ENCODE measurements at regions not wholly inside any gene's neighbourhood (a gene's known extent, or its start where the extent isn't known, plus 50 kb on each side); places are given as distances from the start of the nearest gene placed in this dataset.

DNA sequence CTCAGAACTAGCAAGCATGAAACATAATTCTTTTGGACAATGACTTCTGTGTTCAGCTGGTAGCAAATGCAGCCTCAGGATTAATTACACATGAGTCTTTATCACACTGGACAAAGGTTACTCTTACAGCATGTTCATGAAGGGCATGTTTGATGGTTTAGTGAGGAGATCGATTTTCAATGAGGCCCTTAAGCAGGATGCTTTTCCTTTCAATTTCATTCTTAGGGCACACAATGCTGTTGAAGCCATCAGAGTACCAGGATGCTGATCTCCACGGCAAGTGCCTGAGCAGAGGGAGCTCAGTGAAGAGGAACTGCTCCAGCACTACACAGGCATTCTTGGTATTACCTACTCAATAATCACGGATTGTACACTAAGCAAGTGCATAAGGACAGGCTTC, 542.0 kb downstream of the SNAPC1 start:
- no peak overlapping the region for H3K27ac ChIP-seq
- intact Hi-C loops (cut with DNase I): no loop called here
- H3K9me3 ChIP-seq: no peaks in the 10 kb centered on the region
- H3K4me3 ChIP-seq: no peak overlapping the region
- no peaks in the 10 kb centered on the region for H3K4me1 ChIP-seq
- TF ChIP-seq POLR2A (IDR thresholded peaks at IDR 0.05): no peak
- TF ChIP-seq, protein P1, sequence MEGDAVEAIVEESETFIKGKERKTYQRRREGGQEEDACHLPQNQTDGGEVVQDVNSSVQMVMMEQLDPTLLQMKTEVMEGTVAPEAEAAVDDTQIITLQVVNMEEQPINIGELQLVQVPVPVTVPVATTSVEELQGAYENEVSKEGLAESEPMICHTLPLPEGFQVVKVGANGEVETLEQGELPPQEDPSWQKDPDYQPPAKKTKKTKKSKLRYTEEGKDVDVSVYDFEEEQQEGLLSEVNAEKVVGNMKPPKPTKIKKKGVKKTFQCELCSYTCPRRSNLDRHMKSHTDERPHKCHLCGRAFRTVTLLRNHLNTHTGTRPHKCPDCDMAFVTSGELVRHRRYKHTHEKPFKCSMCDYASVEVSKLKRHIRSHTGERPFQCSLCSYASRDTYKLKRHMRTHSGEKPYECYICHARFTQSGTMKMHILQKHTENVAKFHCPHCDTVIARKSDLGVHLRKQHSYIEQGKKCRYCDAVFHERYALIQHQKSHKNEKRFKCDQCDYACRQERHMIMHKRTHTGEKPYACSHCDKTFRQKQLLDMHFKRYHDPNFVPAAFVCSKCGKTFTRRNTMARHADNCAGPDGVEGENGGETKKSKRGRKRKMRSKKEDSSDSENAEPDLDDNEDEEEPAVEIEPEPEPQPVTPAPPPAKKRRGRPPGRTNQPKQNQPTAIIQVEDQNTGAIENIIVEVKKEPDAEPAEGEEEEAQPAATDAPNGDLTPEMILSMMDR (IDR thresholded peaks at IDR 0.05): no peak
- 9 to 17% methylated on average over 3 of the region's 3 CpGs for WGBS, 2 donors
- no peaks in the 10 kb centered on the region for H3K36me3 ChIP-seq (replicated peaks in 1 of 2; ENCODE audit: insufficient read depth in 1 of 2, low read depth in 2 of 2)
- H3K27me3 ChIP-seq: no peaks in the 10 kb centered on the region
- no peak for DNase-seq
- ATAC-seq: no peak

DNA sequence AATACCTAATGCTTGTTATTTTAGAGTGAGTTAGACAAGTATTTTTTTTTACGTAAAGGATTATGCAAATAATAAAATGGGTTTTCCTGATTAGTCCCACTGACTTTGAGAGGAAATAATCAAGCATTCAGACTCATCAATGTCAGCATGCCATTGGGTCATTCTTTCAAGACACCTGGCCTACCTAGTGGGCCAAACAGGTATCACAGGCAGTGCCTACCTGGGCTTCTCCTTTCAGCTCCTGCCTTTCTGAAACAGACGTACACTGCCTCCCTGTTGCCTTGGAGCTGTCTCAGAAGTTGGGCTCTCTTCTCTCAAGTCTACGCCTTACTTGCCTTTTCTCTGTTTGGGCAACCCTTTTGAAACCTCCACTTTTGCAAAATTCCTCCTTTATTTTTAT, 545.6 kb downstream of the SNAPC1 start:
- H3K27me3 ChIP-seq: no peaks in the 10 kb centered on the region
- H3K27ac ChIP-seq: no peak overlapping the region
- 82 to 83% methylated on average over 3 of the region's 3 CpGs for WGBS, 2 donors
- no peak overlapping the region for H3K4me3 ChIP-seq
- ATAC-seq: no peak
- no peaks in the 10 kb centered on the region for H3K9me3 ChIP-seq
- H3K4me1 ChIP-seq: no peaks in the 10 kb centered on the region
- no peak for DNase-seq
- intact Hi-C loops (cut with DNase I): no loop called here
- no peak for TF ChIP-seq POLR2A (IDR thresholded peaks at IDR 0.05)
- TF ChIP-seq, protein P1 (IDR thresholded peaks at IDR 0.05): no peak
- H3K36me3 ChIP-seq (replicated peaks in 1 of 2; ENCODE audit: insufficient read depth in 1 of 2, low read depth in 2 of 2): no peaks in the 10 kb centered on the region

DNA sequence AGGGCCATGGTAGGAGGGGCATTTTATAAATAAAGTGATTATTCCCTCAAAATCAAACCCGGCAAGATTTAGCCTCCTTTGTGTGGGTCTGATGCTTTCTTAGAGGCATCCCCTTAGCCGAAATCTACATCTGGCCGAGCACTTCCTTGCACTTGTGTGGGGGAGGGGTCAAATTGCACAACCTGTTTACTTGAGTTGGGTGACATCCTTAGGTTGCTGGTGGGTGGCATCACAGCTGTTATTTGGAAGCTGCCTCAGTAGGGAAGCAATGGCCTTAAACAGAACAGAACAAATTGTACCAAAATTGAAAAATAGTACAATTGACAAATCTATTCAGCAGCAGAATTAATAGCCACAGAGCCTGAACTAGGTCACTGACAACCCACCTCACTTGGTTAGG, 546.1 kb downstream of the SNAPC1 start:
- H3K4me1 ChIP-seq: no peaks in the 10 kb centered on the region
- TF ChIP-seq, protein P1 (IDR thresholded peaks at IDR 0.05): no peak
- TF ChIP-seq POLR2A (IDR thresholded peaks at IDR 0.05): no peak

DNA sequence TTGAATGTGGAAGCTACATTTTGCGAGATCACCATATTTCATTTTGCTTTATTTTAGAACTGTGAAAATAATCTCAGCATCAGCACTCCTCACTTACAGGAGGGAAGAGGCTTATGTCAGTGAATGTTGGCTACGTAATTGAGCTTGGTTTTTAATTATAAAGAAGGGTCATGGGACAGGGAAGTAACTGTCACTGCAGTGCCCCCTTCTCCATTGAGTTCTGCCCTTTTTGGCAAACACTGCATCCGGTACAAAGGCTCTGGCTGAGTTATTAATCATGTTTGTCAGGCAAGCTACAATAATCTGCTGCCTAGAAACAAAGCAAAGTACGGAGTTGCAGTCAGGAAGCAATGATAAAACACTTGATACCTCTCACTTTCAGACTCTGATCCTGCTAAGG, 546.7 kb downstream of the SNAPC1 start:
- no peaks in the 10 kb centered on the region for H3K4me1 ChIP-seq
- no peak for TF ChIP-seq POLR2A (IDR thresholded peaks at IDR 0.05)
- TF ChIP-seq, protein P1 (IDR thresholded peaks at IDR 0.05): no peak
- H3K27me3 ChIP-seq: no peaks in the 10 kb centered on the region
- intact Hi-C loops (cut with DNase I): no loop called here
- no peaks in the 10 kb centered on the region for H3K9me3 ChIP-seq
- DNase-seq (peak in 2 of 4 donors; percentile 9 to 22), ATAC-seq (peak; percentile 38)
- no peak overlapping the region for H3K27ac ChIP-seq
- no peak overlapping the region for H3K4me3 ChIP-seq
- no peaks in the 10 kb centered on the region for H3K36me3 ChIP-seq (replicated peaks in 1 of 2; ENCODE audit: insufficient read depth in 1 of 2, low read depth in 2 of 2)
- 25 to 27% methylated on average over 4 of the region's 4 CpGs for WGBS, 2 donors

More for the DNA sequence above, 546.1 kb downstream of the SNAPC1 start:
- ATAC-seq (no peak), DNase-seq (peak in 3 of 4 donors; percentile 7 to 11 (median 8))
- Histone ChIP-seq H3K36me3 (replicated peaks in 1 of 2; ENCODE audit: insufficient read depth in 1 of 2, low read depth in 2 of 2) (no peaks in the 10 kb centered on the region), H3K4me3 (no peak overlapping the region), H3K9me3 (no peaks in the 10 kb centered on the region), H3K27me3 (no peaks in the 10 kb centered on the region), H3K27ac (no peak overlapping the region)
- WGBS, 2 donors: 68 to 69% methylated on average over 3 of the region's 3 CpGs
- intact Hi-C loops (cut with DNase I): no loop called here

DNA sequence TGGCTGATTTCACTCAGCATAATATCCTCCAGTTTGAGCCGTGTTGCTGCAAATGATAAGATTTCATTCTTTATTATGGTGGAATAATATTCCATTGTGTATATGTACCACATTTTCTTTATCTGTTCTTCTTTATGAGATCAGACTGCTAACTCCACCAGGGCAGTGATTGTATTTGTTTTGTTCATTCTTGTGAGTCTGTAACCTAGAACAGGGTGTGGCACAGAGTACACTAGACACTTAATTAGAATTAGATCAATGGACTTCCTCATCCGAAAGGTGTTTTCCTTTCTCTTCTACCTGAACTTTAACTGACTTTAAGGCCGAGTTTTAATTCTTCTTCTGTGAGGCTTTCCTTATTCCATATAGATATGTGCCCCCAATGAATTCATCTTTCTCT, 551.0 kb downstream of the SNAPC1 start:
- ATAC-seq (no peak), DNase-seq (no peak)
- no peak overlapping the region for H3K4me3 ChIP-seq
- no peaks in the 10 kb centered on the region for H3K9me3 ChIP-seq
- TF ChIP-seq, protein P1 (IDR thresholded peaks at IDR 0.05): no peak
- TF ChIP-seq POLR2A (IDR thresholded peaks at IDR 0.05): no peak
- no peaks in the 10 kb centered on the region for H3K4me1 ChIP-seq
- no peak overlapping the region for H3K27ac ChIP-seq
- intact Hi-C loops (cut with DNase I): no loop called here
- no peaks in the 10 kb centered on the region for H3K27me3 ChIP-seq
- WGBS, 2 donors: 61 to 66% methylated on average over 3 of the region's 3 CpGs
- no peaks in the 10 kb centered on the region for H3K36me3 ChIP-seq (replicated peaks in 1 of 2; ENCODE audit: insufficient read depth in 1 of 2, low read depth in 2 of 2)

Data from body of pancreas (tissue), 4 donors.